ENCODE measurements at regions not wholly inside any gene's neighbourhood (a gene's known extent, or its start where the extent isn't known, plus 50 kb on each side); places are given as distances from the start of the nearest gene placed in this dataset.

DNA sequence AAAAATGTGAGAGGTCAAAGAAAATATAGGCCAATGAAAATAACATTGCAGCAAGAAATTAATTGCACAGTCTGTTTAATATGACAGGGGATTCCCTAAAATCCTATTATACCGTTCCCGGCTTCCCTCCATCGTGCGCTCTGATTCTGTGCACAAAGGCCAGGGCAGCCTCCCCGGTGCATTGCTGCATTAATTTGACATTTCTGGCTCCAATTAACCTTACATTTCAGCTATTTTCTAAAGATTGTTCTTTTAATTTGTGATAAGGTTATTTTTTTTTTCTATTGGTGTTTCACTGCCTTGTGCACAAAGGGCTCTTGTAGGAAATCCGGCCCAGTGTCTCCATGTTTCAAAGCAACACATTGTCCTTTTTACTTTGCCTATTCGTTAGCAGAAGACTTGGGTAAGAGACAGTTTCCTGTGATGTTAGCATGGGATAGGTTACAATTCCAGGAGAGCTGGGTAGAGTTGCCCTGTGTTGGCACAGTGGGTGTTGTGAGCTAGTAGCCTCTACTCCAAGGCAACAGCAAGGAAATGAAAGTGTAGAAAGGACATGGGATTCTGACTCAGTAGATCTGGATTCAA is 257.3 kb upstream of the IGF1R start:
- TF ChIP-seq EZH2 (IDR thresholded peaks at IDR 0.05), result no peak
- TF ChIP-seq POLR2AphosphoS5 (IDR thresholded peaks at IDR 0.05; ENCODE audit: borderline replicate concordance, low read depth, low read length), result no peak
